Endothelial cell of umbilical vein (primary cell): ENCODE measurements at regions not wholly inside any gene's neighbourhood (a gene's known extent, or its start where the extent isn't known, plus 50 kb on each side); places are given as distances from the start of the nearest gene placed in this dataset.

Experiments used
- BruUV-seq: library from RNA; stranded (reverse); fragments of 400-500 nt; replicated peaks from 2 replicates; lab custom pipeline; 2021; lab: Mats Ljungman, UMichigan
- CTCF ChIA-PET: fragments of 300-600, 350-600 bp; sonication (Branson Sonifier 250); formaldehyde crosslinking; loops from one replicate; lab custom pipeline; 2021; ENCODE audit warnings: antibody characterized with exemption, inconsistent platforms; lab: Charles Lee
- POLR2A ChIA-PET: fragments of 300-600, 350-600 bp; sonication (Branson Sonifier 250); formaldehyde crosslinking; loops from one replicate; lab custom pipeline; 2021; ENCODE audit warnings: antibody characterized with exemption, inconsistent platforms; lab: Charles Lee
- DNase-seq: peaks from one replicate; pipeline ENCODE4 v3.0.0-alpha.2; 2011; ENCODE audit warnings: low read depth, low spot score
- FAIRE-seq: peaks from 2 replicates; lab custom pipeline; 2011; peaks lifted over from hg19 to GRCh38; lab: Jason Lieb, UNC
- H2AFZ ChIP-seq: 2 replicates; pipeline ENCODE4 v1.6.0; 2012; ENCODE audit warnings: low read depth, low read length, control low read depth, inconsistent platforms
- H3K27ac ChIP-seq: 2 replicates; pipeline ENCODE4 v1.5.1; 2011; ENCODE audit warnings: low read depth, mild to moderate bottlenecking, control low read depth, low read length, moderate library complexity; ENCODE audit not compliant: insufficient read depth
- H3K27me3 ChIP-seq, 2 experiments: 2 replicates each; pipeline versions ENCODE4 v1.6.0 to v1.6.1; 2011; ENCODE audit warnings: low read length in 2 of 2, mixed read lengths in 1 of 2; ENCODE audit not compliant: control insufficient read depth in 2 of 2, insufficient read depth in 2 of 2
- H3K36me3 ChIP-seq, 2 experiments: 2 replicates in 1 of 2; 3 replicates in 1 of 2; pipeline ENCODE4 v1.5.1; 2011; ENCODE audit warnings: low read length in 2 of 2, mild to moderate bottlenecking in 1 of 2, moderate library complexity in 1 of 2; ENCODE audit not compliant: control insufficient read depth in 2 of 2, insufficient read depth in 2 of 2; ENCODE audit errors: extremely low read depth in 1 of 2
- H3K4me1 ChIP-seq: 3 replicates; pipeline ENCODE4 v1.5.1; 2011; ENCODE audit warnings: mild to moderate bottlenecking, low read length; ENCODE audit not compliant: control insufficient read depth, insufficient read depth; ENCODE audit errors: extremely low read depth
- H3K4me2 ChIP-seq: 2 replicates; pipeline ENCODE4 v1.6.1; 2011; ENCODE audit warnings: low read length, control low read depth, mixed read lengths; ENCODE audit not compliant: insufficient read depth
- H3K4me3 ChIP-seq, 3 experiments: fragments of 200-600 bp in 1 of 3; sonication (generic), shearing (Covaris generic) in 1 of 3; replicated peaks in 1 of 3; 2 replicates each; pipeline ENCODE4 v1.5.1; 2011 to 2016; ENCODE audit warnings: control low read depth in 3 of 3, low read length in 3 of 3, mild to moderate bottlenecking in 2 of 3, inconsistent platforms in 1 of 3, low read depth in 1 of 3, moderate library complexity in 1 of 3; ENCODE audit not compliant: insufficient read depth in 1 of 3
- H3K79me2 ChIP-seq: 2 replicates; pipeline ENCODE4 v1.6.0; 2012; ENCODE audit warnings: low read length, inconsistent platforms; ENCODE audit not compliant: control insufficient read depth, insufficient read depth
- H3K9ac ChIP-seq: replicated peaks from 2 replicates; pipeline ENCODE3; 2011; ENCODE audit warnings: low read length, control low read depth; ENCODE audit not compliant: insufficient read depth; ENCODE audit errors: extremely low read depth
- H3K9me1 ChIP-seq: replicated peaks from 3 replicates; pipeline ENCODE4 v1.6.0; 2011; ENCODE audit warnings: mild to moderate bottlenecking, low read length; ENCODE audit not compliant: control insufficient read depth, insufficient read depth; ENCODE audit errors: extremely low read depth
- H3K9me3 ChIP-seq: replicated peaks from 2 replicates; pipeline ENCODE4 v1.5.1; 2012; ENCODE audit warnings: low read length, inconsistent platforms; ENCODE audit not compliant: control insufficient read depth, insufficient read depth
- H4K20me1 ChIP-seq: replicated peaks from 2 replicates; pipeline ENCODE3; 2011; ENCODE audit warnings: mild to moderate bottlenecking, low read length; ENCODE audit not compliant: control insufficient read depth, insufficient read depth; ENCODE audit errors: extremely low read depth
- EZH2 ChIP-seq: IDR thresholded peaks from 2 replicates; pipeline ENCODE4 v1.6.1; 2012; ENCODE audit warnings: borderline replicate concordance, low read depth, mild to moderate bottlenecking, moderate library complexity, low read length, inconsistent platforms; ENCODE audit not compliant: severe bottlenecking
- FOS ChIP-seq: IDR thresholded peaks from 2 replicates; pipeline ENCODE4 v1.6.1; 2011; ENCODE audit warnings: mild to moderate bottlenecking, low read length, moderate library complexity, borderline replicate concordance; ENCODE audit not compliant: insufficient read depth
- GATA2 ChIP-seq: IDR thresholded peaks from 2 replicates; pipeline ENCODE4 v1.7.0; 2011; ENCODE audit warnings: low read depth, mild to moderate bottlenecking, moderate library complexity, mixed read lengths, low read length; ENCODE audit not compliant: insufficient read length, insufficient read depth
- JUN ChIP-seq: IDR thresholded peaks from 2 replicates; pipeline ENCODE4 v1.6.1; 2011; ENCODE audit warnings: borderline replicate concordance, low read depth; ENCODE audit not compliant: insufficient read length, insufficient read depth
- MYC ChIP-seq: IDR thresholded peaks from one replicate; pipeline ENCODE4 v1.6.1; 2011; ENCODE audit warnings: mild to moderate bottlenecking, low read depth, low read length
- POLR2A ChIP-seq: IDR thresholded peaks from 2 replicates; pipeline ENCODE4 v1.6.1; 2012; ENCODE audit warnings: low read depth, mild to moderate bottlenecking, control low read depth, low read length
- POLR2AphosphoS5 ChIP-seq: IDR thresholded peaks from 2 replicates; pipeline ENCODE4 v1.6.1; 2012; ENCODE audit warnings: low read depth, mild to moderate bottlenecking, control low read depth, low read length, moderate library complexity; ENCODE audit not compliant: insufficient read depth
- dilution Hi-C: fragments of 300-500 bp; cut with MboI; formaldehyde crosslinking; loops from one replicate; pipeline ENCODE4 v1.15.0; 2019; ENCODE audit warnings: low sequenced_read_pairs; ENCODE audit not compliant: extremely low pct_ligation_motif_present
- intact Hi-C: fragments of 100-400 bp; cut with micrococcal nuclease; formaldehyde crosslinking; loops from one replicate; pipeline ENCODE4 v1.10.0; 2022
- TF ChIP-seq, protein P1 (sequence below): IDR thresholded peaks from 2 replicates; pipeline ENCODE4 v1.6.1; 2011; ENCODE audit not compliant: insufficient read depth, insufficient read length
- TF ChIP-seq, protein P2 (sequence below), 2 donors: IDR thresholded peaks; 1 replicate in 1 of 2; 2 replicates in 1 of 2; pipeline ENCODE4 v1.5.1; 2011; ENCODE audit warnings: low read length in 2 of 2, mild to moderate bottlenecking in 2 of 2, moderate library complexity in 2 of 2, control low read depth in 1 of 2, inconsistent platforms in 1 of 2, low read depth in 1 of 2; ENCODE audit not compliant: insufficient read depth in 1 of 2; ENCODE audit errors: extremely low read depth in 1 of 2

DNA sequence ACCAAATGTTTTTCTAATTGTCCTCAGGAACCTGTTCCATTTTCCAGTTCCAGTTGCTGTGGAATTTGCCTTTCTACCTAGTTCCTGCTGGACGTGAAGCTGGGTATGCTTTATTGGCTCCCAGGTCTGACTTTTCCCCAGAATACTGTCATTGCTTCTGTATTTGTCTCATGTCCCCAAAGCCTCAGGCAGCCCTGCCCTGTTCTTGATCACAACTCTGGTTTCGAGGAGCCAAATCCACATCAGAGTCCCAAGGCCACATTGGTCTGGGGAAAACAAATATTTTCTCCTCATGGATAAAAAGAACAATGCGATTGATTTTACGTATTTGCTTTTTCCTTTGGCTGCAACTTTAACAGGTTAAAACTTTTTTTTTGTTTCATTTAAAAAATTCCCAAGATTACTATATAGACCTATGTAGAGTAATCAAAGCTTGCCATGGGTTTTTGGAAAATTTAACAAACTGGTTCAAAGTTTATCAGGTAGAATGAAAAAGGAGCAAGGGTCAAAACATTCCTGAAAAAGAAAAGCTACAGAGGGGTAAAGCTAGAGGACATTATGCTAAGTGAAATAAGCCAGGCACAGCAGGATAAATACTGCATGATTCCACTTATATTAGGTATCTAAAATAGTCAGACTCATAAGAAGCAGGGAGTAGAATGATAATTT is 85.2 kb downstream of the MDH1 start:
- TF ChIP-seq GATA2 (no peak), POLR2A (no peak), POLR2AphosphoS5 (no peak), JUN (no peak), EZH2 (no peak)
- TF ChIP-seq, protein P1, sequence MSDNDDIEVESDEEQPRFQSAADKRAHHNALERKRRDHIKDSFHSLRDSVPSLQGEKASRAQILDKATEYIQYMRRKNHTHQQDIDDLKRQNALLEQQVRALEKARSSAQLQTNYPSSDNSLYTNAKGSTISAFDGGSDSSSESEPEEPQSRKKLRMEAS, result no peak
- Histone ChIP-seq H3K9me3 (no peaks in the 10 kb centered on the region), H3K4me2 (no peak overlapping the region), H2AFZ (no peak overlapping the region), H3K36me3 (no peaks in the 10 kb centered on the region), H4K20me1 (no peaks in the 10 kb centered on the region), H3K27me3 (peaks cover 9 to 11% of the 10 kb centered on the region in 2 experiments), H3K79me2 (no peaks in the 10 kb centered on the region), H3K27ac (no peak overlapping the region), H3K4me1 (no peaks in the 10 kb centered on the region), H3K9ac (no peak overlapping the region), H3K9me1 (no peaks in the 10 kb centered on the region), H3K4me3 (no peak overlapping the region)
- no peak for DNase-seq
- POLR2A ChIA-PET, result no interaction called here
- FAIRE-seq, result no peak
- CTCF ChIA-PET, result interaction anchor here (1.0 kb wide), 1 partner anchor 186 kb away, joined by 3 read pairs; no protein-coding TSS in a partner anchor
- intact Hi-C loops, result no loop called here
- dilution Hi-C loops, result no loop called here
- no TSS peak for BruUV-seq

DNA sequence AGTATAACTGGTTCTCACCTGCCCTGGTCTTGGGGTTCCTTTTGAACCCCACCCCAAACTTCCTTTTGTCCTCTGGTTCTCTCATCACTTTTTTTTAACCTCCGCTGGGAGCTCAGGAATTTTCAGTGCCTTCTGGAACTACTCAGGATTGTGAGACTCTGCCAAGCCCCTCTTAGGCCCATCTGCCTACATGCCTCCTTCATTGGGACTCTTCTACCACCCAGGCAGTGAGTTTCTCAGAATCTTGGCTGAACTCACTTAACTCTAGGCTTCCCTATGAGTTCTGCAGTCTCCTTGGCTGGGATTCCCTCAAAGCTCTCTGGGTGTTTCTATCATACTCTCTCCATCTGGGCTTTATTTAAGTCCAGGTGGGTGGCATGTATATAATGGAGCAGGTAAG is 86.3 kb downstream of the MDH1 start:
- POLR2A ChIA-PET, result no interaction called here
- FAIRE-seq, result no peak
- intact Hi-C loops, result no loop called here

More for the DNA sequence above, 86.3 kb downstream of the MDH1 start:
- H3K4me3 ChIP-seq, result no peak overlapping the region
- CTCF ChIA-PET, result interaction anchor here (1.0 to 1.7 kb wide), 2 partner anchors 21 to 185 kb away, joined by 3 to 4 read pairs; no protein-coding TSS in a partner anchor
- peaks cover 6 to 10% of the 10 kb centered on the region in 2 experiments for H3K27me3 ChIP-seq
- H3K36me3 ChIP-seq, result no peaks in the 10 kb centered on the region
- BruUV-seq, result no TSS peak
- no peaks in the 10 kb centered on the region for H3K9me3 ChIP-seq
- no peaks in the 10 kb centered on the region for H3K79me2 ChIP-seq
- no peak overlapping the region for H3K4me2 ChIP-seq
- dilution Hi-C loops, result no loop called here
- H3K4me1 ChIP-seq, result no peaks in the 10 kb centered on the region
- no peaks in the 10 kb centered on the region for H3K9me1 ChIP-seq
- H3K27ac ChIP-seq, result no peak overlapping the region
- H4K20me1 ChIP-seq, result no peaks in the 10 kb centered on the region
- TF ChIP-seq, protein P1, result no peak
- TF ChIP-seq EZH2 (no peak), MYC (no peak), GATA2 (no peak), FOS (no peak), POLR2A (no peak), POLR2AphosphoS5 (no peak), JUN (no peak)
- TF ChIP-seq, protein P2, sequence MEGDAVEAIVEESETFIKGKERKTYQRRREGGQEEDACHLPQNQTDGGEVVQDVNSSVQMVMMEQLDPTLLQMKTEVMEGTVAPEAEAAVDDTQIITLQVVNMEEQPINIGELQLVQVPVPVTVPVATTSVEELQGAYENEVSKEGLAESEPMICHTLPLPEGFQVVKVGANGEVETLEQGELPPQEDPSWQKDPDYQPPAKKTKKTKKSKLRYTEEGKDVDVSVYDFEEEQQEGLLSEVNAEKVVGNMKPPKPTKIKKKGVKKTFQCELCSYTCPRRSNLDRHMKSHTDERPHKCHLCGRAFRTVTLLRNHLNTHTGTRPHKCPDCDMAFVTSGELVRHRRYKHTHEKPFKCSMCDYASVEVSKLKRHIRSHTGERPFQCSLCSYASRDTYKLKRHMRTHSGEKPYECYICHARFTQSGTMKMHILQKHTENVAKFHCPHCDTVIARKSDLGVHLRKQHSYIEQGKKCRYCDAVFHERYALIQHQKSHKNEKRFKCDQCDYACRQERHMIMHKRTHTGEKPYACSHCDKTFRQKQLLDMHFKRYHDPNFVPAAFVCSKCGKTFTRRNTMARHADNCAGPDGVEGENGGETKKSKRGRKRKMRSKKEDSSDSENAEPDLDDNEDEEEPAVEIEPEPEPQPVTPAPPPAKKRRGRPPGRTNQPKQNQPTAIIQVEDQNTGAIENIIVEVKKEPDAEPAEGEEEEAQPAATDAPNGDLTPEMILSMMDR (IDR thresholded peaks at IDR 0.05; ENCODE audit: extremely low read depth in 1 of 2, insufficient read depth in 1 of 2, low read depth in 1 of 2, low read length in 2 of 2), result no peak
- DNase-seq, result no peak
- H3K9ac ChIP-seq, result no peak overlapping the region
- H2AFZ ChIP-seq, result no peak overlapping the region
